GM18499 (cell line): ENCODE measurements at regions not wholly inside any gene's neighbourhood (a gene's known extent, or its start where the extent isn't known, plus 50 kb on each side); places are given as distances from the start of the nearest gene placed in this dataset.

Source experiments
- ATAC-seq: cut with Tn5 transposase; IDR thresholded peaks from one replicate; pipeline ENCODE4 v1.9.1; 2021; ENCODE audit warnings: moderate number of reproducible peaks; ENCODE audit not compliant: insufficient read depth, unreplicated experiment

DNA sequence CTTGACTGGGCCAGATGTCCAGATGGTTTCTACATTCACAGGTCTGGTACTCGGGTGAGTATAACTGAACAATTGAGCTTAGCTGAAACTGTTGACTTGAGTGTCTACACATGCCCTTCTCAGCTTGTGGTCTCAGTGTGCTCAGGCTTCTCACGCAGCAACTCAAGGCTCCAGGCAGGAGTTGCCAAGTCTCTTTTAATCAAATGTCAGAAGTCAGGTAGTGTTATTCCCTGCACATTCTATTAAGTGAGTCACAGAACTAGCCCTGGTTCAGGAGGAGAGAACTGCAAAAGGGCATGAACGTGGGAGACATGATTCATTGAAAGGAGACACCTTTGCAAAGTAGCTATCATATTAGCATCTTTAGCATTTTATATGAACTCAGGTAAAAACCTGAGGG, 199.3 kb upstream of the ACTBL2 start:
- no peak for ATAC-seq

DNA sequence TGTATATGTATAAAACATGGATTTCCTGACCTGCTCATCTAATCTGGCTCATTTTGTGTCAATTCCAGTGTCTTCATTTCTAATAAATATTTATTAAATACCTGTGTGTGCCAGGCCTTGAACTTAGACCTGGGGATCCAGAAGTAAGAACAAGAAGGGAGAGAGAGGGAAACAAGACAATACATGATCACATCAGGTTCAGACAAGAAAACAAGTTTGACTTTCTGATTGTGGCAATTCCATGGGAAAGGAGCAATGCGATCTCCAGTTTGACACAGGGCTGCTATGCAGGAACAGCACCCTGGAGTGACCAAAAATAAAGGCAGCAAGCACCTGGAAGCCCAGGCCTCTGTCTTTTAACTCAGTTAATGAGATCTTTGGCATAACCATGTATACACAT, 198.1 kb upstream of the ACTBL2 start:
- no peak for ATAC-seq

DNA sequence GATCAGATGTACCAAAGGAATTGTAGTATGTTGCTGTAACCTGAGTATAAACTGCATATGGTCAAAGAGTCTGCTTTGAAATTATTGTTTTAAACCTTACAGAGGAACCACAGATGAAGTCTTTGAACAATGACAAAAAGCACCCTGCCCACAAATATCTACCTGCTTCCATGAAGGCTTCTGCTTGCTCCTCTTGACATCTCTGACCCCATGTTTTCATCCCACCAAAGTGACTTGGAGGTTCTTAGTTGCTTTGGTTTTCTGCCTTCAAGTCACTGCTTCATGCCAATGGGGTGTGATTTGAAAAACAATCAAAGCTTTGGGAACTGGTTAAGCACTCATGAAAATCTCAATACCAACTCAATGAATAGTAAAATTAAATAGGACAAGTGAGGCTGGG, 194.6 kb upstream of the ACTBL2 start:
- ATAC-seq: no peak

DNA sequence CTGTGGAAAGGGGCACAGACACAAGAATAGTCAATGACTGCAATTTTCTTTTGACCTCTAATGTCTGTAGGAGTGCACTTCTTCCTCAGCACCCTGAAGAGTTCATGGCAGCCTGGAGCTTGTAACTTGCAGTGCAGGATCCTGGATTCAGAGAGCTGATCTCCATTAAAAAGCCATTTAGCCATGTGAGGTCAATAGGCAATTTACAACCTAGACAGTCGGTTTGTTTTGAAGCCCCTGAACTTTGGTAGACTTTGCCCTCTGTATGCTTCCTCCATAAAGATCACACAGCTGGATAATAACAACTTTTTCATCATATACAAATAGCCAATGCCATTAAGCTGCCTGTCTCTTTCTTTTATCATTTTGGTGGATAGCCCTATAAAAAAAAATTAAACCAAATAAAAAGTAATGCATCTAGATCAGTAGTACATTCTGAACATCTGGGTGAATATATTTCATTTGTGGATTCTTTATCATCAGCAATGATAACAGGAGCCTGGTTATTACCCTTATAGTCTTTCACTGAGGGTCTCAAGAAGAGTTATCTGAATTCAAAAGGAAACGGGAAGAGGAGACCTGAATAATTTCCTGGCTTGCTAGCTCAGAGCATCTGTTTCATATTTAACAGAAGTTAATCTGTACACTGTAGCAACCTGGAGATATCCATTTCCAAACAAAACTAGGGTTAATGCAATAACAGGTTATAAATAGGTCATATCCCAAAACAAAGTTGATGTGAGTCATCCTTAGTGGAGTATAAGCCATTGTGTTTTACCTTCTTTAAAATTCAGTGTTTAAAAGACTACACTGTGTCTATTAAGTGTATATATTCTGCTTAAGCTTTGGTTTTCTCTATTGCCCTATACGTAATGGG, 193.8 kb upstream of the ACTBL2 start:
- ATAC-seq: no peak

DNA sequence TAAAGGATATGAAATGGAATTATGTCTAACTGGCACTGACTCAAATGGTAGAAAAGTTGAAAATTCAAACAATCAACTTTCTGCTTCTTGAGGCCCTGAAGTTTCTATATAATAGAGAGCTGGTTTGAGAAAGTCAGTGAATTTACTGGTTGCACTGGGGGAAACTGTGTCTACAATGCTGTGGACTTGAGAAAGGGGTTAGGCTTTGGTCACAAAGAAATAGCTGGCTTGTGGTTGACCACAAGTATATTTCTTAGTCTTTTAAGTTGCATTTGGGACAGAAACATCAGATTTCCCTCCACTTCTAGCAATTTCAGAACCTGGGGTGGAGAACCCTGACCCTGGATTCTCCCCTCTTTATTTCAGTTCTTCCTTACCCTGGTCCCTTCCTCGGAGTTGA, 192.6 kb upstream of the ACTBL2 start:
- no peak for ATAC-seq

DNA sequence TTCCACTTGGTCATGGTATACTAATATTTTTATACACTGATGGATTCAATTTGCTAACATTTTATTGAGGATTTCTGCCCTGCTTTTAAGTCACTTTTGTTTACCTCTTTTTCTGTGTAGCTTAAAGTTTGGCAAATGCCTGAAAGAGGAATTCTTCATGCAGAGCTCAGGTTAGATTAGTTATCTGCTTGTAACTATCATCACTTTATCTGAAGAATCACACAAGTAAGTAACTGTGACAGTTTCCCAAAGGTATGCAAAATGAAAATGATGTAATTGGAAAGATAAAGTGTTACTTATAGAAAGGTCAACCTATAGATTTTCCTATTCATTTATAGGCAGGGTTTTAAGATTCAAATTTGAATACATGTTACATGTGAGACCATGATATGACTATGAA, 188.8 kb upstream of the ACTBL2 start:
- no peak for ATAC-seq

DNA sequence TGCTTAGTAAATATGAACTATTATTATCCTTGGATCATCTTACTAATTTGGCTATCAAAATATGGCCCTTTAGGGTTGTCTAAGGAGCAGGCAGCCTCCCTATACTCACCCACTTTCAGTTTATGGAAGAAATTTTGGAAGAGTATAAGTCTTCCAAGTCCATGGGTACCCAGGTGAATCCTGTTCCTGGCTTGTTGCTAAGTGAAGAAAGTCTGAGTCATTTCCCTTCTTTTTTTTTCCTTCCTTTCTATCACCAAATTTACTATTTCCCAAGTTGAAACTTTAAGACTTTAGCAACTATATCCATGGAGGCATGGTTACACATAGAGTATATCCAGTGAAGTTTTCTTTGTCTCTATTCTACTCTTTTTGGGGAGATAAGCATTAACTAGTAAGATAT, 184.0 kb upstream of the ACTBL2 start:
- ATAC-seq: no peak

DNA sequence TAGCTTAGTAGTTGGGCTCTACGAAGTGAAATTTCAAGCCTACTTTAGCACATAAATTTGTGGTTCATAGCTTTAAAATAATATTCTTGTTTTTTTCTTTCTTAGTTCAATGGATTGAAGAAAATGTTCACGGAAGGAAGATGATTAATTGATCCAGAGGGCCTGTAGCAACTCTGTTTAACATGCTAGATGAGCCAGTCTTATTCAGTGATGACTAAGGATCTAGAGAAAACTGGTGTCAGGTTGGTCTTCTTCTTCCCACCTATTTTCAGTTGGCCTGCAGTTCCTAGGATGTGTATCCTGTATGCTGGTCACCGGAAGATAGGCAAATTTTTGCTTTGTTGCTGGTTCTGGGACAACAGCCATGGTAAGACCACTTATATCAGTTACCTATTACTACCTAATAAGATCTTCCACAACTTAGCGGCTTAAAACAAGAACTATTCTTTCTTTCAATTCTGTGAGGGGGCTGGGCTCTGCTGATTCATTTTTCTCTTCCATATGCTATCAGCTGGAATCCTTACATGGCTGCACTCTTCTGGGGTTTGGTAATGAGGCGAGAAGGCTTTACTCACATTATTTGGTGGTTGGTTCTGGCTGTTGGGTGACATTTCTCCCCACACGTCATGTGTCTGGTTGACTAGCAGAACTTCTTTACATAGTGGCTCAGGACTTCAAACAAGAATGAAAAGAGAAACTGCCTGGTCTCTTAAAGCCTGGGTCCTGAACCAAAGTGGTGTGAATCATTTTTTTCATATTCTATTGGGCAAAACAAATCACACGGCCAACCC, 182.7 kb upstream of the ACTBL2 start:
- no peak for ATAC-seq

DNA sequence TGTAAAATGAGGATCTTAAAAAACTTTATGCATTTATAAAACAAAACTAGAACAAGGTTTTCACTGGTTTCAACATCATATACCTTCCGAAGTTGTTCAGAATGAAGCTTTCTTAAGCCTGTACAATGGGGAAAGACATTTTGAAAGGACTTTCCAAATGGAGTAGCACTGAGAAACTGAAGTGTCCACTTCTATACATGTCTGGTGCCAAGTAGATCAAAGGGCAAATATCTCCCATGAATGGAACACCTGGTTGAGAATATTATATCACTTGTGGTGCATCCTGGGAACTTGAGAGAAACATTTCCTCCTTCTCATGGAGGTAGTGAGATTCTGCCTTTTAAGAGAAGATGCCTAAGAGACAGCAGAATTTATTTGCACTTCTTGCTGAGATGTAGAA, 182.1 kb upstream of the ACTBL2 start:
- ATAC-seq: no peak

DNA sequence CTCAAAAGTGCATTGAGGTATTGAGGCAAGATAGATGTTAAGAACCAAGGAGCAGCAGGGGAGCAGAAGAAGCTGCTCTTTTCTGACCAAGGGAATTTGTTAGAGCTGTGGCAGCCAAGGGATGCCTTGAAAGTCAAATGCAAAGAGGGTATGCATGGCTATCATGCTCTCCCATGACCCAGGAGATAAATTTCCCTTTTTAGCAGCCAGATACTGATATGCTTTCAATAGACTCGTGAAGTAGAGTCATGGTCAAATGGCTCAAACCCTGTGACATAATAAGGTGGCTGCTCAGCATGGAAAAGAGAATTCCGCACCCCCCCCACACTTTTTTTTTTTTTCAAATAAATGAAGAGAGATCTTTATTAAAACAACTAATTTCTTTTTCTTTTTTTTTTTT, 180.9 kb upstream of the ACTBL2 start:
- ATAC-seq: no peak

DNA sequence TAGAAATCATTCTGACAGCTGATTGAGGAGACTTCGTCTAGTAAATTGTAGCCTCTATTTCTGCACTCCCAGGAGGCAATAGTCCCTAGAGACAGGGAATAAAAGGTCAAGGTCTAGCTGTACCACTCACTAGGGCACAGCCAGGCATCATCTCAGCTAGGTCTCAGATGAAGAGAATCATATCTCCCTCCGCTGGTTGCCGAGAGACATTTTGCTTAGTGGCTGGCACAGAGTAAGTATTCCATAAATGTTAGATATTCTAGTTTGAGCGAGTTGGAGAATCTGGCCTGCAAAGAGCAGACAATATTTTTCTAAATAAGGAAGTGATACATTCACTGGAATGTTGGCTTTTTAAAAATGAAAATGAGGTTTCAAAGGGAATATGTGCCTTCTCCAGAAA, 180.4 kb upstream of the ACTBL2 start:
- no peak for ATAC-seq

DNA sequence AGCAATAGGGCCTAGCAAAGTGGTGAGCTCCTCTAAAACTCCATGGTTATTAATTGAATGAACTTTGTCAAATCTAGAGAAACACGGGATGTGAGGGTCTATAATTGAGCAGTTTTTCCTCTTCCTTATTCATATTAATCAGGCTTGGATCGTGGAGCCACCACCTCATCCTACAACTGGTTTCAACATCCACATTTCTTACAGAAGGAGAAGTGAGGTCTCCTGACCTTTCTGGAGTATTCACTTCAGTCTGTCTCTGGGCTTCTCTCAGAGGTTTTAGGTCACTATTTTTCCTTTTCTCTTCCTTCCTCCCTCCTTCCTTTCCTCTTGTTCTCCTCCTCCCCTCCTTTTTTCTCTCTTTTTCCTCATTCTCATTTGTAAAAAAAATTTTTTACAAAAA, 177.3 kb upstream of the ACTBL2 start:
- no peak for ATAC-seq

DNA sequence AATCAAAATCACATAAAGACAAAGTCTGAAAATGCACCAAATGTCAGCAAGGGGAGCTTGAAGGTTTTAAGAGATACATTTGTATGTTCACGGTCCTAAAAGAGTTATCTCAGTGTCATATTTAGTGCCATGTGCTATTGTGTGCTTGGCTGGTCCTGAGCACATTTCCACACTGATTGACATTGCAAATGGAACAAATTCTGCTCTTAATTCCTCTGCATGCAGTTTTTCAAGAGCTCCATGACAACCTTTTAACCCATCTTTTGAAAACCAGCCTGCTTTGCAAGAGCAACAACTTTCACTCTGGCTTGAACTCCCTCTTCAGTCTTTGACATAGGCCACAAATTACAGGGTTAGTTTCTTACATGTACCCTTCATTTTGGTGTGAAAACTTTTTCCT, 175.4 kb upstream of the ACTBL2 start:
- no peak for ATAC-seq

DNA sequence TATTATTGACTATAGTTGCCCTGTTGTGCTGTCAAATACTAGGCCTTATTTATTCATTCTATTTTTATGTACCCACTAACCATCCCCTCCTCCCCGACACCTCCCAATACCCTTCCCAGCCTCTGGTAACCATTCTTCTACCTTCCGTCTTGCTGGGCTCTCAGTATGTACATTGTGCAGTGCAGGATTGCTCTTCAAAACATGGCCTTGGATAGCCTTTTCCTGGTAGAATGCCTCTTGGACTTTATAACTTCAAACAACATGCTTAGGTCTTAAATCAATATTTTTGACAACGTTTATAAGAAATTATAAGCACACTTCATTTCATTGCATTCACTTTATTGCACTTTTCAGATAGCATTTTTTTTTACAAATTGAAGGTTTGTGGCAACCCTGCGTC, 172.6 kb upstream of the ACTBL2 start:
- no peak for ATAC-seq

DNA sequence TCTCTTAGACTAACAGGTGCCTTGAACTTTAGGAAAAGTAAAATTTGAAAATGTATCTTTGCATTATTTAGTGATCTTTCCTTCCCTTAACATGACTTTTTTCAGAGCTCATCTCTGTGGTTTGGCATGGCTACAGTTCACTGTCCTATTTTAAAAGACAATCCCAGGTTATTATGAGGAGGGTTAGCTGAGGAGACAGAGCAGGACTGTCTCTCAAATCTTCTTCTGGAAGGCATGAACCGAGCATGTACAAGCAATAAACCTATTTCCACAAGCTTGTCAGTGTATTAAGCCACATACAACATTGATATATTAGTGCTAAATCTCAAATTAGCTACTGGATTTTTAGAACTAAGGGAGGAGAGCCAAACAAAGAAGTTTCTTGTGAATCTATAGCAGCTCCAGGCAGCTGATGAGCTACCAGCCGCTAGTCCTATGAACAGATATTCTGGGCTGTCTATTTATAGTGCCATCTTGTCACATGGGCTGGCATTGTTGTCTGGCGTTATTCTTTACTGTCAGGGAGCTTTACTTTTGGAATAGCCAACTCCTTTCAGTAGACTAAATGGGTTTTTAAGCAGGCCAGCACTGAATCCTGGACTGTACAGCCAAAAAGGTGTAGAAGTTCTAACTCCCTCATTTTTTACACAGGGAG, 171.2 kb upstream of the ACTBL2 start:
- no peak for ATAC-seq

DNA sequence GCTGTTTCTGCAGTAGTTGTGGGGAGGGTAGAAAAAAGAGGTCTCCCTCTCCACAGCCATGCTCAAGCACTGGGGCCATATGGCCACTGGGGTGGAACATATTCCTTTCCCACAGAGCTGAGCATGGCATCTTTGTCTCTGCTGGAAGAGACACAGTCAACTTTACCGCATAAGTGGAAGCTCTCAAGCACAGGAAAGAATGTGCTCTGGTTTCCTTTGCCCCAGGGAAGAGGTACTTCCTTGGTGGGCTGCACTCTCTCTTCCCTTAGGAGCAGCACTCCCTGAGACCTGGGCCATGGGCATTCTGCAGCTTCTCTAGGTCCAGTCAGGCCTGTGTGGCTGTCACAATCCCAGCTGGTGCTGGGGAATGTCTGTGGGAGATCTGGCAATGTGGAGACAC, 168.5 kb upstream of the ACTBL2 start:
- no peak for ATAC-seq

DNA sequence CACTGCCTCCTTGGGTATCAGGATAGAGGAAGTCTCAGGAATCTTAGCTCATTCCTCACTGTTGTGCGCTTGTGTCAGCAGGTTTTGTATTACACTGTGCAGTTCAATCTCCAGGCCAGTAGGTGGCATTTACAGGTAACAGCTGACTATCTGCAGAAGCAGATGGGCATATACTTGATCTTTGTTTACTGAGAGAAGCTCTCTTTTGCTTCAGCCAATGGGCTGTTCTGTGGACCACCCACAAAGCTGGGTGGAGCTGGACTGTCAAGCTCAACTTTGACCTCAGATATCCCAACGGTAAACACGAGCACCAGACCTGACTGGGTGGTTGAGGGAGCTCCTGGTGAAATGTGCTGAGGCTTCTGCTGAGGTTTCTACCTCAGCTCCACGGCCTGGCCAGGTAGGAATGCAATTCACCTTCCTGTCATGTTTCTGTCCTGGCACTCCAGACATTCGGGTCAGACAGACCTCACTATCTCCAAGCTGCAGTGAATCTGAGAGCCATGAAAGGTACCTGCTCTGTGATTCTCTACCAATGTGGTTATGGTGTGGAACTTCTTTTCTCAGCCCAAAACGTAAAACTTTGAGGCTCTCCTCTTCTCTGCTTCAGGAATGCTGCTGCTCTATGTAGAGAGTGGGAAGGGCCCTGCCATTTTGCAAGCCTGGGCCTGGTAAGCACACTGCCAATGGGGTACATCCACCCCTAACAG, 167.9 kb upstream of the ACTBL2 start:
- peak; percentile 87 for ATAC-seq

DNA sequence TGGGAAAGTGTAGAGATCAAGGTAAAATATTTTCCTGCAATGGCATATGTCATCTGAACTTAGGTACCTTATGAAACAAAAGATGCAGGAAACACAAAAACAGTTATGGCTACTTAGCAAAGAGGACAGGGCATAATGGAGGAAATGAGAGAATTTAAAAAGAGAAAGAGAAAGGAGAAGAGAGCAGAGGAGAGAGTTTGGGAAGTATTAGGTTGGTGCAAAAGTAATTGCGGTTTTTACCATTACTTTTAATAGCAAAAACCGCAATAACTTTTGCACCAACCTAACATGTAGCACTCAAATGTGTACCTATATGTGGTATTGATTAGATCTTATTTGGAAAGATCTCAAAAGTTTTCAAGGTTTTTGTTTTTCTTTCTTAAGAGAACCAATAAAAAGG, 160.1 kb upstream of the ACTBL2 start:
- no peak for ATAC-seq

DNA sequence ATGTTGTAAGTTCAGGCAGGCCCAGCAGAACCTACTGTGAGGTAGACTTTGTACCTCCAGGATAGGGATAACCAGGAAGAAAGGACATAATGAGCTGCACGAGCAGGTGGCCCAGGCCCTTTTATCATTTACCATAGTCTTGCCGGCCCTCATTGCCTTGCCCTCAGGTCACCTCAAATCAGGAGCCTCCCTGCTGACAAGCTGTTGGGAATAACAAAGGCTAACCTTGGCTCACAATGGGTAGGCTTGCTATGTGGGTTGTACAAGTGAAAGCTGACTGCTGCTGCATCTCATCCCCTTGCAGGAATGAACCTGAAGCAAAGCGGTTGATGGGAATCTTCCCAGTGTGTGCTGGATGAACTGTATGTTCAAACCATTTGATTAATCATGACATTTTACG, 159.5 kb upstream of the ACTBL2 start:
- ATAC-seq: no peak

DNA sequence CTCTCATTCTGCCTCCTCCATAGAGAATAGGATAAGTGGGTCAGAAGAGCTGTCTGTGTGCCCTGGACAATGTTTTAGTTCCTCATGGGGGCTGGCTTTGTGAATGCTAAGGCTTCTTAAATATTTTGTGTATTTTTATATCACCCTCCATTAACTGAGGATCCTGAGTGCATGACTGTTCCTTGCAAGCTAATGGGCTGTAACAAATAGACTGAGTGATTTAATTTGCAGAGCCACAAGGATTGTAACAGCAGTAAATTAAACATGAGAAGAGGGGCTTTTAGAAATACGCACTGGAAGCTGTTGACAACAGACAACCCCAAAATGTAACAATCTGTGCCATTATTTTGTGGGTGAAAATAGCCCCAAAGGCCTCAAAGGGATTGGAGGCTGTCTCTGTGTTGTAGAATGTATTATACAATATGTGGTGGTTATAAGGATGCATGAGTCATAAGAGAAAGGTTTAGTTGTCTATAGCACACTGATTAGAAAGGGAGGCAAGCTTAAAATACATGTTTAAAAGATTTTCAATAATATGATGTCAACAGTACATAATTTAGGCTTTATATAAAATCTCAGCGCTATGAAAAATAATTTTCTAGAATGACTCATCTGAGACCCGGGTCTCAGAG, 152.7 kb upstream of the ACTBL2 start:
- no peak for ATAC-seq
